A673 (cell line): ENCODE measurements at regions not wholly inside any gene's neighbourhood (a gene's known extent, or its start where the extent isn't known, plus 50 kb on each side); places are given as distances from the start of the nearest gene placed in this dataset.

Experiments
- EZH2 ChIP-seq: fragments of 200-600 bp; sonication (generic); IDR thresholded peaks from 2 replicates; pipeline ENCODE4 v1.6.1; 2017; ENCODE audit warnings: borderline replicate concordance, low read depth, mild to moderate bottlenecking, mixed read lengths, antibody characterized with exemption, low read length; ENCODE audit not compliant: poor library complexity, severe bottlenecking
- TF ChIP-seq, protein P1 (sequence below): fragments of 300-800, 200-600 bp; sonication (generic); conservative IDR thresholded peaks from 2 replicates; pipeline ENCODE4 v1.5.1; 2017; ENCODE audit warnings: low read depth, mild to moderate bottlenecking, antibody characterized with exemption, low read length, moderate library complexity, mixed read lengths

DNA sequence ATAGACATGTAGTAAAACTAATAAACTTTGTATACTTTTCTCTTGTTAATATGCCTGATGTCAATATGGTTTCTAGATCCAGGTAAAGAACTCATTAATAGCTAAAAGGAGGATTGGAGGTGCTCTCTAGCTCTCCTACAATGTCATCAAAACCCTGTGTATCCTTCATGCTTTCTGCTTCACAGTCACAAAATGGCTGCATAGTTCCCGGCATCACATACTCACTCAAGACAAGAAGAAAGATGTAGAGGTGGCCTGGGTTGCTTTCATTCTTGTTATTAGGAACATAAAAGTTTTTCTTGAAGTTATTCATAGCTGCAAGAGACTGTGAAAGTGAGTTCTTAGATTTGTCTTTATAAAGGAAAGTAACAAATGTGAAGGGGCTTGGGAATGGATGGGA lies 149.7 kb upstream of the EEPD1 start:
- TF ChIP-seq, protein P1, sequence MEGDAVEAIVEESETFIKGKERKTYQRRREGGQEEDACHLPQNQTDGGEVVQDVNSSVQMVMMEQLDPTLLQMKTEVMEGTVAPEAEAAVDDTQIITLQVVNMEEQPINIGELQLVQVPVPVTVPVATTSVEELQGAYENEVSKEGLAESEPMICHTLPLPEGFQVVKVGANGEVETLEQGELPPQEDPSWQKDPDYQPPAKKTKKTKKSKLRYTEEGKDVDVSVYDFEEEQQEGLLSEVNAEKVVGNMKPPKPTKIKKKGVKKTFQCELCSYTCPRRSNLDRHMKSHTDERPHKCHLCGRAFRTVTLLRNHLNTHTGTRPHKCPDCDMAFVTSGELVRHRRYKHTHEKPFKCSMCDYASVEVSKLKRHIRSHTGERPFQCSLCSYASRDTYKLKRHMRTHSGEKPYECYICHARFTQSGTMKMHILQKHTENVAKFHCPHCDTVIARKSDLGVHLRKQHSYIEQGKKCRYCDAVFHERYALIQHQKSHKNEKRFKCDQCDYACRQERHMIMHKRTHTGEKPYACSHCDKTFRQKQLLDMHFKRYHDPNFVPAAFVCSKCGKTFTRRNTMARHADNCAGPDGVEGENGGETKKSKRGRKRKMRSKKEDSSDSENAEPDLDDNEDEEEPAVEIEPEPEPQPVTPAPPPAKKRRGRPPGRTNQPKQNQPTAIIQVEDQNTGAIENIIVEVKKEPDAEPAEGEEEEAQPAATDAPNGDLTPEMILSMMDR = no peak
- no peak for TF ChIP-seq EZH2
